ENCODE measurements at regions not wholly inside any gene's neighbourhood (a gene's known extent, or its start where the extent isn't known, plus 50 kb on each side); places are given as distances from the start of the nearest gene placed in this dataset.
"Not testable (repeated sequence)": the region's sequence is repeated elsewhere in the genome, so short reads cannot be mapped to it uniquely, and the experiment has no call there.

DNA sequence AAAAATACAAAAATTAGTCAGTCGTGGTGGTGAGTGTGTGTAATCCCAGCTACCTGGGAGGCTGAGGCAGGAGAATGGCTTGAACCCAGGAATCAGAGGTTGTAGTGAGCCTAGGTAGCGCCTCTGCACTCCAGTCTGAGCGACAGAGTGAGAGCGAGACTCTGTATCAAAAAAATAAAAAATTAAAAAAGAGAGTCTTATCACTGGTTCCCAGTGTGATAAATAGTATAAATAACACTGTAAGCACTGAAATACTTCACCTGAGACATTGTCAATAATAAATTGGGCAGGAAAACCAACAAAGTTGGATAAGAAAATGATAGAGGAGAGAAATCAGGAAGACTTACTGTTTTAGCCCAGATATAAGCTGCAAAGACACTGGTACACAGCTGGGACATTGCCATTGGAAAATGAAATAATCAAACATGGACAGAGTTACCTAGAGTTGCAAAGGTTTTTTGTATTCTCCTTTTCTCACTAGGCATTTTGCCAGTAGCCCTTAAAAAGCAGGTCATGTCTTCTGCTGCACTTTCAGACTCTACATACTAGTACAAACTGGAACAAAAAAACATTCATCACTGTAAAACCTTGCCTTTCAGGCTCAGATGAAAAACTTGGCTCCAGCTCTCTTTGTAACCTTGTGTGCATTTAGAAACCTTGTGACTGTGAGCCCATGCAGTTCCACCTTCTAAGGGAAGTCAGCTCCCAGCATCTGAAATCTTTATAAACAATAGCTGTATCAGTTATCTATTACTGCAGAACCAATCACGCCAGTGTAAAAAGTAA, 55.0 kb upstream of the PPP1R2C start:
- ChIA-PET CTCF (ENCODE audit: unreplicated experiment) (no interaction called here), POLR2A (interaction anchor here (0.7 kb wide), 1 partner anchor 333 kb away, joined by 3 read pairs; no protein-coding TSS in a partner anchor)
- H4K20me1 ChIP-seq (ENCODE audit: insufficient read depth, low read length) = no peaks in the 10 kb centered on the region
- DNase-seq (ENCODE audit: low spot score) = no peak
- no peaks in the 10 kb centered on the region for H3K9me3 ChIP-seq (ENCODE audit: low read length)
- no peaks in the 10 kb centered on the region for H3K36me3 ChIP-seq (ENCODE audit: insufficient read depth, low read length)
- H3K27ac ChIP-seq (ENCODE audit: low read depth, low read length, poor library complexity, severe bottlenecking) = no peak overlapping the region
- no peaks in the 10 kb centered on the region for H3K79me2 ChIP-seq (ENCODE audit: insufficient read depth, low read depth, low read length)
- H3K4me3 ChIP-seq (ENCODE audit: low read depth, low read length, poor library complexity, severe bottlenecking) = no peak overlapping the region
- H3K4me1 ChIP-seq (ENCODE audit: insufficient read depth, low read length, poor library complexity, severe bottlenecking) = no peaks in the 10 kb centered on the region
- no peaks in the 10 kb centered on the region for H3K9me2 ChIP-seq (ENCODE audit: insufficient read depth, low read length)
- no peak for TF ChIP-seq EZH2phosphoT487 (IDR thresholded peaks at IDR 0.05; ENCODE audit: borderline replicate concordance, low read depth, low read length)
- TF ChIP-seq, protein P1, sequence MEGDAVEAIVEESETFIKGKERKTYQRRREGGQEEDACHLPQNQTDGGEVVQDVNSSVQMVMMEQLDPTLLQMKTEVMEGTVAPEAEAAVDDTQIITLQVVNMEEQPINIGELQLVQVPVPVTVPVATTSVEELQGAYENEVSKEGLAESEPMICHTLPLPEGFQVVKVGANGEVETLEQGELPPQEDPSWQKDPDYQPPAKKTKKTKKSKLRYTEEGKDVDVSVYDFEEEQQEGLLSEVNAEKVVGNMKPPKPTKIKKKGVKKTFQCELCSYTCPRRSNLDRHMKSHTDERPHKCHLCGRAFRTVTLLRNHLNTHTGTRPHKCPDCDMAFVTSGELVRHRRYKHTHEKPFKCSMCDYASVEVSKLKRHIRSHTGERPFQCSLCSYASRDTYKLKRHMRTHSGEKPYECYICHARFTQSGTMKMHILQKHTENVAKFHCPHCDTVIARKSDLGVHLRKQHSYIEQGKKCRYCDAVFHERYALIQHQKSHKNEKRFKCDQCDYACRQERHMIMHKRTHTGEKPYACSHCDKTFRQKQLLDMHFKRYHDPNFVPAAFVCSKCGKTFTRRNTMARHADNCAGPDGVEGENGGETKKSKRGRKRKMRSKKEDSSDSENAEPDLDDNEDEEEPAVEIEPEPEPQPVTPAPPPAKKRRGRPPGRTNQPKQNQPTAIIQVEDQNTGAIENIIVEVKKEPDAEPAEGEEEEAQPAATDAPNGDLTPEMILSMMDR (conservative IDR thresholded peaks at IDR 0.05; ENCODE audit: low read length) = no peak
- intact Hi-C loops (cut with micrococcal nuclease; ENCODE audit: unreplicated experiment) = no loop called here
- H3K4me2 ChIP-seq (ENCODE audit: low read length) = no peak overlapping the region
- no TSS peak for BruUV-seq (replicated peaks)
- no peak overlapping the region for H2AFZ ChIP-seq (ENCODE audit: low read length)

- H3K9me2 ChIP-seq (ENCODE audit: insufficient read depth, low read length); H3K4me1 ChIP-seq (ENCODE audit: insufficient read depth, low read length, poor library complexity, severe bottlenecking); CTCF ChIA-PET (ENCODE audit: unreplicated experiment); H3K79me2 ChIP-seq (ENCODE audit: insufficient read depth, low read depth, low read length); H4K20me1 ChIP-seq (ENCODE audit: insufficient read depth, low read length); DNase-seq (ENCODE audit: low spot score); H3K9me3 ChIP-seq (ENCODE audit: low read length); intact Hi-C loops (cut with micrococcal nuclease; ENCODE audit: unreplicated experiment); H3K36me3 ChIP-seq (ENCODE audit: insufficient read depth, low read length); H3K4me3 ChIP-seq (ENCODE audit: low read depth, low read length, poor library complexity, severe bottlenecking); H3K4me2 ChIP-seq (ENCODE audit: low read length); BruUV-seq (replicated peaks); H3K27ac ChIP-seq (ENCODE audit: low read depth, low read length, poor library complexity, severe bottlenecking); H2AFZ ChIP-seq (ENCODE audit: low read length): not testable (repeated sequence)
- POLR2A ChIA-PET = interaction anchor here (0.7 kb wide), 1 partner anchor 333 kb away, joined by 3 read pairs; no protein-coding TSS in a partner anchor
Observed at GRCh38 chrX:42833550-42833940, 55.6 kb upstream of the PPP1R2C start.

- Histone ChIP-seq H3K4me1 (ENCODE audit: insufficient read depth, low read length, poor library complexity, severe bottlenecking) (no peaks in the 10 kb centered on the region), H3K4me2 (ENCODE audit: low read length) (no peak overlapping the region), H3K27ac (ENCODE audit: low read depth, low read length, poor library complexity, severe bottlenecking) (no peak overlapping the region), H3K4me3 (ENCODE audit: low read depth, low read length, poor library complexity, severe bottlenecking) (no peak overlapping the region), H3K36me3 (ENCODE audit: insufficient read depth, low read length) (no peaks in the 10 kb centered on the region), H3K79me2 (ENCODE audit: insufficient read depth, low read depth, low read length) (no peaks in the 10 kb centered on the region), H2AFZ (ENCODE audit: low read length) (0 out of 2 replicates have a peak overlapping the region, but pooled peaks have one; percentile 25), H4K20me1 (ENCODE audit: insufficient read depth, low read length) (no peaks in the 10 kb centered on the region), H3K9me2 (ENCODE audit: insufficient read depth, low read length) (no peaks in the 10 kb centered on the region), H3K9me3 (ENCODE audit: low read length) (no peaks in the 10 kb centered on the region; the same call in 1 of the 2 replicates)
- TF ChIP-seq, protein P1 (conservative IDR thresholded peaks at IDR 0.05; ENCODE audit: low read length) = no peak
- no peak for TF ChIP-seq EZH2phosphoT487 (IDR thresholded peaks at IDR 0.05; ENCODE audit: borderline replicate concordance, low read depth, low read length)
- intact Hi-C loops (cut with micrococcal nuclease; ENCODE audit: unreplicated experiment) = no loop called here
- ChIA-PET CTCF (ENCODE audit: unreplicated experiment) (no interaction called here), POLR2A (interaction anchor here (0.6 to 0.7 kb wide), 2 partner anchors 147 to 1427 kb away, joined by 3 read pairs; no protein-coding TSS in a partner anchor)
- no TSS peak for BruUV-seq (replicated peaks)
- no peak for DNase-seq (ENCODE audit: low spot score)
Observed at GRCh38 chrX:42837101-42837726, 59.3 kb upstream of the PPP1R2C start.
